HepG2 (cell line): ENCODE measurements at regions not wholly inside any gene's neighbourhood (a gene's known extent, or its start where the extent isn't known, plus 50 kb on each side); places are given as distances from the start of the nearest gene placed in this dataset.

Source experiments
- ATAC-seq: fragments of 200-7000 bp; cut with Tn5 transposase; 3 replicates; pipeline ENCODE4 v1.9.1; 2020; ENCODE audit warnings: mild to moderate bottlenecking, moderate library complexity
- BruUV-seq: library from RNA; stranded (reverse); fragments of 400-500 nt; replicated peaks from 2 replicates; lab custom pipeline; 2021; lab: Mats Ljungman, UMichigan
- CTCF ChIA-PET: fragments of 300-600 bp; formaldehyde crosslinking; extraction: SDS; loops from one replicate; lab custom pipeline; 2021; ENCODE audit warnings: low total read pairs, inconsistent platforms, low intra/inter-chr PET ratio; lab: Yijun Ruan, JAX
- POLR2A ChIA-PET: fragments of 350-600 bp; sonication (Branson Sonifier 250); formaldehyde crosslinking; loops from one replicate; lab custom pipeline; 2020; ENCODE audit warnings: antibody characterized with exemption, inconsistent platforms; lab: Yijun Ruan, JAX
- DNase-seq: peaks from one replicate; pipeline ENCODE4 v3.0.0-alpha.2; 2015; ENCODE audit warnings: low spot score
- FAIRE-seq: peaks from 3 replicates; lab custom pipeline; 2011; peaks lifted over from hg19 to GRCh38; lab: Jason Lieb, UNC
- H2AFZ ChIP-seq: one replicate; pipeline ENCODE4 v1.6.1; 2011; ENCODE audit warnings: low read length, inconsistent platforms
- H3K27ac ChIP-seq: fragments of 300-600 bp; 3 replicates; pipeline ENCODE4 v1.8.0; 2011; ENCODE audit warnings: mixed run types, mild to moderate bottlenecking, mixed read lengths, low read length, inconsistent platforms; ENCODE audit not compliant: insufficient read depth; ENCODE audit errors: extremely low read length
- H3K27me3 ChIP-seq, 2 experiments: fragments of 200-600 bp in 1 of 2; 2 replicates in 1 of 2; 3 replicates in 1 of 2; pipeline versions ENCODE4 v1.6.0 to v1.8.0; 2011; ENCODE audit warnings: low read length in 2 of 2, mild to moderate bottlenecking in 2 of 2, moderate library complexity in 2 of 2, inconsistent platforms in 1 of 2; ENCODE audit not compliant: insufficient read depth in 2 of 2, control insufficient read depth in 1 of 2
- H3K36me3 ChIP-seq, 2 experiments: fragments of 200-600 bp in 1 of 2; replicated peaks in 1 of 2; 2 replicates in 1 of 2; 3 replicates in 1 of 2; pipeline versions ENCODE4 v1.5.1 to v1.8.0; 2011; ENCODE audit warnings: low read length in 2 of 2, inconsistent platforms in 1 of 2; ENCODE audit not compliant: insufficient read depth in 2 of 2, control insufficient read depth in 1 of 2
- H3K4me1 ChIP-seq: 2 replicates; pipeline ENCODE4 v1.5.1; 2012; ENCODE audit warnings: low read length, inconsistent platforms; ENCODE audit not compliant: insufficient read depth
- H3K4me2 ChIP-seq: 2 replicates; pipeline ENCODE4 v1.6.0; 2011; ENCODE audit warnings: low read depth, low read length, inconsistent platforms
- H3K4me3 ChIP-seq, 3 experiments: fragments of 200-600 bp in 1 of 3; sonication (generic), shearing (Covaris generic) in 1 of 3; replicated peaks in 1 of 3; 2 replicates each; pipeline ENCODE4 v1.5.1; 2011 to 2016; ENCODE audit warnings: low read length in 3 of 3, inconsistent platforms in 2 of 3, low read depth in 2 of 3, mild to moderate bottlenecking in 2 of 3, control low read depth in 1 of 3, mixed read lengths in 1 of 3; ENCODE audit not compliant: insufficient read depth in 1 of 3
- H3K79me2 ChIP-seq: one replicate; pipeline ENCODE4 v1.6.1; 2011; ENCODE audit warnings: low read length, inconsistent platforms; ENCODE audit not compliant: insufficient read depth
- H3K9ac ChIP-seq: 2 replicates; pipeline ENCODE4 v1.6.0; 2011; ENCODE audit warnings: mild to moderate bottlenecking, low read depth, low read length, inconsistent platforms; ENCODE audit not compliant: insufficient read depth
- H3K9me3 ChIP-seq: 2 replicates; pipeline ENCODE4 v1.5.1; 2012; ENCODE audit warnings: mild to moderate bottlenecking, low read length
- H4K20me1 ChIP-seq: 2 replicates; pipeline ENCODE4 v1.6.0; 2011; ENCODE audit warnings: inconsistent platforms, mild to moderate bottlenecking, low read length, moderate library complexity; ENCODE audit not compliant: insufficient read depth
- NFRKB ChIP-seq: fragments of 450-650 bp; IDR thresholded peaks from 2 replicates; pipeline ENCODE4 v1.6.1; 2017
- ZNF660 ChIP-seq: sonication (generic); formaldehyde crosslinking; IDR thresholded peaks from 2 replicates; pipeline ENCODE4 v1.5.1; 2020; ENCODE audit warnings: mild to moderate bottlenecking, low read depth, missing genetic modification reagents, borderline replicate concordance
- WGBS: methylation state at CpG from one replicate; pipeline ENCODE4 v1.1.6; 2017; ENCODE audit warnings: low lambda C conversion rate; 5-methylcytosine and 5-hydroxymethylcytosine counted together
- in situ Hi-C: cut with HindIII; loops from 2 replicates; pipeline ENCODE4 v1.10.0; 2017; ENCODE audit warnings: low pct_unique_long_range_greater_than_20kb; ENCODE audit not compliant: extremely low pct_ligation_motif_present
- intact Hi-C: fragments of 100-400 bp; cut with micrococcal nuclease; formaldehyde crosslinking; loops from one replicate; pipeline ENCODE4 v1.10.0; 2022; ENCODE audit not compliant: unreplicated experiment
- TF ChIP-seq, protein P1 (sequence below): sonication (generic); formaldehyde crosslinking; IDR thresholded peaks from 2 replicates; pipeline ENCODE4 v1.4.0; 2020; ENCODE audit warnings: missing genetic modification reagents
- TF ChIP-seq, protein P2 (sequence below): sonication (generic); formaldehyde crosslinking; IDR thresholded peaks from 2 replicates; pipeline ENCODE4 v1.5.0; 2020; ENCODE audit warnings: missing genetic modification reagents, mild to moderate bottlenecking, borderline replicate concordance
- TF ChIP-seq, protein P3 (sequence below): sonication (generic); formaldehyde crosslinking; IDR thresholded peaks from one replicate; pipeline ENCODE4 v1.5.1; 2020; ENCODE audit warnings: mild to moderate bottlenecking, missing genetic modification reagents; ENCODE audit errors: not compliant biosample characterization
- TF ChIP-seq, protein P4 (sequence below): sonication (generic); formaldehyde crosslinking; IDR thresholded peaks from 2 replicates; pipeline ENCODE4 v1.9.0; 2021; ENCODE audit warnings: missing genetic modification reagents, mild to moderate bottlenecking, borderline replicate concordance

DNA sequence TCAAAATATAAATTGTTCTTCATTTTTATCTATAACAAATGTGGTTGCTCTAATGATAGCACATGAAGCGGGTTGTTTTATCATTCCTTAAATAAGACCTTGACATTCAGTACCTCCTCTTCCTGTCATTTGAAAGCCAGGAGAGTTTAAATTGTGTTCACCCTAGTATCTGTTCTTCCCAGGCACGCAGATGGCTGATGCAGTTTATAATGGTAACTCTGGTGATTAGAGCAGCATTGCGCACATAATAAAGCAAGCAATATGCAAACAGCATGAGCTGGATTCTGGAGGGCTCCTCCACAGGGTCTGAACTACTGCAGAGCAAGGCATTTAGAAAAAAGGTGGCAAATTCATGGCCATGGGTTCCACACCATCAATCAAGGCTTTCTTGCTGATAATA, 307.8 kb downstream of the ENC1 start:
- ChIA-PET POLR2A (no interaction called here), CTCF (no interaction called here)
- H3K4me3 ChIP-seq: no peak overlapping the region
- in situ Hi-C loops (no loop called here), intact Hi-C loops (no loop called here)
- H3K79me2 ChIP-seq: no peaks in the 10 kb centered on the region
- H3K9me3 ChIP-seq: no peaks in the 10 kb centered on the region
- H3K27ac ChIP-seq: no peak overlapping the region
- no TSS peak for BruUV-seq
- no peaks in the 10 kb centered on the region for H3K4me1 ChIP-seq
- H3K27me3 ChIP-seq: peaks cover 0 to 5% of the 10 kb centered on the region in 2 experiments; a peak in 2 of 5 replicates
- FAIRE-seq: no peak
- ATAC-seq: no peak
- no peaks in the 10 kb centered on the region for H4K20me1 ChIP-seq
- H3K4me2 ChIP-seq: no peak overlapping the region
- H3K36me3 ChIP-seq: no peaks in the 10 kb centered on the region
- DNase-seq: no peak
- H2AFZ ChIP-seq: no peak overlapping the region
- 62% methylated on average over 3 of the region's 3 CpGs for WGBS
- no peak overlapping the region for H3K9ac ChIP-seq
- TF ChIP-seq, protein P1, sequence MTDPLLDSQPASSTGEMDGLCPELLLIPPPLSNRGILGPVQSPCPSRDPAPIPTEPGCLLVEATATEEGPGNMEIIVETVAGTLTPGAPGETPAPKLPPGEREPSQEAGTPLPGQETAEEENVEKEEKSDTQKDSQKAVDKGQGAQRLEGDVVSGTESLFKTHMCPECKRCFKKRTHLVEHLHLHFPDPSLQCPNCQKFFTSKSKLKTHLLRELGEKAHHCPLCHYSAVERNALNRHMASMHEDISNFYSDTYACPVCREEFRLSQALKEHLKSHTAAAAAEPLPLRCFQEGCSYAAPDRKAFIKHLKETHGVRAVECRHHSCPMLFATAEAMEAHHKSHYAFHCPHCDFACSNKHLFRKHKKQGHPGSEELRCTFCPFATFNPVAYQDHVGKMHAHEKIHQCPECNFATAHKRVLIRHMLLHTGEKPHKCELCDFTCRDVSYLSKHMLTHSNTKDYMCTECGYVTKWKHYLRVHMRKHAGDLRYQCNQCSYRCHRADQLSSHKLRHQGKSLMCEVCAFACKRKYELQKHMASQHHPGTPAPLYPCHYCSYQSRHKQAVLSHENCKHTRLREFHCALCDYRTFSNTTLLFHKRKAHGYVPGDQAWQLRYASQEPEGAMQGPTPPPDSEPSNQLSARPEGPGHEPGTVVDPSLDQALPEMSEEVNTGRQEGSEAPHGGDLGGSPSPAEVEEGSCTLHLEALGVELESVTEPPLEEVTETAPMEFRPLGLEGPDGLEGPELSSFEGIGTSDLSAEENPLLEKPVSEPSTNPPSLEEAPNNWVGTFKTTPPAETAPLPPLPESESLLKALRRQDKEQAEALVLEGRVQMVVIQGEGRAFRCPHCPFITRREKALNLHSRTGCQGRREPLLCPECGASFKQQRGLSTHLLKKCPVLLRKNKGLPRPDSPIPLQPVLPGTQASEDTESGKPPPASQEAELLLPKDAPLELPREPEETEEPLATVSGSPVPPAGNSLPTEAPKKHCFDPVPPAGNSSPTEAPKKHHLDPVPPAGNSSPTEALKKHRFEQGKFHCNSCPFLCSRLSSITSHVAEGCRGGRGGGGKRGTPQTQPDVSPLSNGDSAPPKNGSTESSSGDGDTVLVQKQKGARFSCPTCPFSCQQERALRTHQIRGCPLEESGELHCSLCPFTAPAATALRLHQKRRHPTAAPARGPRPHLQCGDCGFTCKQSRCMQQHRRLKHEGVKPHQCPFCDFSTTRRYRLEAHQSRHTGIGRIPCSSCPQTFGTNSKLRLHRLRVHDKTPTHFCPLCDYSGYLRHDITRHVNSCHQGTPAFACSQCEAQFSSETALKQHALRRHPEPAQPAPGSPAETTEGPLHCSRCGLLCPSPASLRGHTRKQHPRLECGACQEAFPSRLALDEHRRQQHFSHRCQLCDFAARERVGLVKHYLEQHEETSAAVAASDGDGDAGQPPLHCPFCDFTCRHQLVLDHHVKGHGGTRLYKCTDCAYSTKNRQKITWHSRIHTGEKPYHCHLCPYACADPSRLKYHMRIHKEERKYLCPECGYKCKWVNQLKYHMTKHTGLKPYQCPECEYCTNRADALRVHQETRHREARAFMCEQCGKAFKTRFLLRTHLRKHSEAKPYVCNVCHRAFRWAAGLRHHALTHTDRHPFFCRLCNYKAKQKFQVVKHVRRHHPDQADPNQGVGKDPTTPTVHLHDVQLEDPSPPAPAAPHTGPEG: no peak
- TF ChIP-seq, protein P2, sequence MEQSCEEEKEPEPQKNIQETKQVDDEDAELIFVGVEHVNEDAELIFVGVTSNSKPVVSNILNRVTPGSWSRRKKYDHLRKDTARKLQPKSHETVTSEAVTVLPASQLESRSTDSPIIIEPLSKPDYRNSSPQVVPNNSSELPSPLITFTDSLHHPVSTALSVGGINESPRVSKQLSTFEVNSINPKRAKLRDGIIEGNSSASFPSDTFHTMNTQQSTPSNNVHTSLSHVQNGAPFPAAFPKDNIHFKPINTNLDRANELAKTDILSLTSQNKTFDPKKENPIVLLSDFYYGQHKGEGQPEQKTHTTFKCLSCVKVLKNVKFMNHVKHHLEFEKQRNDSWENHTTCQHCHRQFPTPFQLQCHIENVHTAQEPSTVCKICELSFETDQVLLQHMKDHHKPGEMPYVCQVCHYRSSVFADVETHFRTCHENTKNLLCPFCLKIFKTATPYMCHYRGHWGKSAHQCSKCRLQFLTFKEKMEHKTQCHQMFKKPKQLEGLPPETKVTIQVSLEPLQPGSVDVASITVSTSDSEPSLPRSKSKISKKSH (CRISPR knock-in tag): no peak
- TF ChIP-seq, protein P3, sequence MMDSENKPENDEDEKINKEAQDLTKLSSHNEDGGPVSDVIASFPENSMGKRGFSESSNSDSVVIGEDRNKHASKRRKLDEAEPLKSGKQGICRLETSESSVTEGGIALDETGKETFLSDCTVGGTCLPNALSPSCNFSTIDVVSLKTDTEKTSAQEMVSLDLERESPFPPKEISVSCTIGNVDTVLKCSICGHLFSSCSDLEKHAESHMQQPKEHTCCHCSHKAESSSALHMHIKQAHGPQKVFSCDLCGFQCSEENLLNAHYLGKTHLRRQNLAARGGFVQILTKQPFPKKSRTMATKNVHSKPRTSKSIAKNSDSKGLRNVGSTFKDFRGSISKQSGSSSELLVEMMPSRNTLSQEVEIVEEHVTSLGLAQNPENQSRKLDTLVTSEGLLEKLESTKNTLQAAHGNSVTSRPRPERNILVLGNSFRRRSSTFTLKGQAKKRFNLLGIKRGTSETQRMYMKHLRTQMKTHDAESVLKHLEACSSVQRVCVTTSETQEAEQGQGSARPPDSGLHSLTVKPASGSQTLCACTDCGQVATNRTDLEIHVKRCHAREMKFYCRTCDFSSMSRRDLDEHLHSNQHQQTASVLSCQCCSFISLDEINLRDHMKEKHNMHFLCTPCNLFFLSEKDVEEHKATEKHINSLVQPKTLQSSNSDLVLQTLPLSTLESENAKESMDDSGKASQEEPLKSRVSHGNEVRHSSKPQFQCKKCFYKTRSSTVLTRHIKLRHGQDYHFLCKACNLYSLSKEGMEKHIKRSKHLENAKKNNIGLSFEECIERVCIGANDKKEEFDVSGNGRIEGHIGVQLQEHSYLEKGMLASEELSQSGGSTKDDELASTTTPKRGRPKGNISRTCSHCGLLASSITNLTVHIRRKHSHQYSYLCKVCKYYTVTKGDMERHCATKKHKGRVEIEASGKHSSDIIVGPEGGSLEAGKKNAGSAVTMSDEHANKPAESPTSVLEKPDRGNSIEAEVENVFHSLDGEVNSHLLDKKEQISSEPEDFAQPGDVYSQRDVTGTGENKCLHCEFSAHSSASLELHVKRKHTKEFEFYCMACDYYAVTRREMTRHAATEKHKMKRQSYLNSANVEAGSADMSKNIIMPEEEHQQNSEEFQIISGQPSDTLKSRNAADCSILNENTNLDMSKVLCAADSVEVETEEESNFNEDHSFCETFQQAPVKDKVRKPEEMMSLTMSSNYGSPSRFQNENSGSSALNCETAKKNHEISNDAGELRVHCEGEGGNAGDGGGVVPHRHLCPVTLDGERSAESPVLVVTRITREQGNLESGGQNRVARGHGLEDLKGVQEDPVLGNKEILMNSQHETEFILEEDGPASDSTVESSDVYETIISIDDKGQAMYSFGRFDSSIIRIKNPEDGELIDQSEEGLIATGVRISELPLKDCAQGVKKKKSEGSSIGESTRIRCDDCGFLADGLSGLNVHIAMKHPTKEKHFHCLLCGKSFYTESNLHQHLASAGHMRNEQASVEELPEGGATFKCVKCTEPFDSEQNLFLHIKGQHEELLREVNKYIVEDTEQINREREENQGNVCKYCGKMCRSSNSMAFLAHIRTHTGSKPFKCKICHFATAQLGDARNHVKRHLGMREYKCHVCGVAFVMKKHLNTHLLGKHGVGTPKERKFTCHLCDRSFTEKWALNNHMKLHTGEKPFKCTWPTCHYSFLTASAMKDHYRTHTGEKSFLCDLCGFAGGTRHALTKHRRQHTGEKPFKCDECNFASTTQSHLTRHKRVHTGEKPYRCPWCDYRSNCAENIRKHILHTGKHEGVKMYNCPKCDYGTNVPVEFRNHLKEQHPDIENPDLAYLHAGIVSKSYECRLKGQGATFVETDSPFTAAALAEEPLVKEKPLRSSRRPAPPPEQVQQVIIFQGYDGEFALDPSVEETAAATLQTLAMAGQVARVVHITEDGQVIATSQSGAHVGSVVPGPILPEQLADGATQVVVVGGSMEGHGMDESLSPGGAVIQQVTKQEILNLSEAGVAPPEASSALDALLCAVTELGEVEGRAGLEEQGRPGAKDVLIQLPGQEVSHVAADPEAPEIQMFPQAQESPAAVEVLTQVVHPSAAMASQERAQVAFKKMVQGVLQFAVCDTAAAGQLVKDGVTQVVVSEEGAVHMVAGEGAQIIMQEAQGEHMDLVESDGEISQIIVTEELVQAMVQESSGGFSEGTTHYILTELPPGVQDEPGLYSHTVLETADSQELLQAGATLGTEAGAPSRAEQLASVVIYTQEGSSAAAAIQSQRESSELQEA (CRISPR knock-in tag): no peak
- no peak for TF ChIP-seq NFRKB
- TF ChIP-seq, protein P4, sequence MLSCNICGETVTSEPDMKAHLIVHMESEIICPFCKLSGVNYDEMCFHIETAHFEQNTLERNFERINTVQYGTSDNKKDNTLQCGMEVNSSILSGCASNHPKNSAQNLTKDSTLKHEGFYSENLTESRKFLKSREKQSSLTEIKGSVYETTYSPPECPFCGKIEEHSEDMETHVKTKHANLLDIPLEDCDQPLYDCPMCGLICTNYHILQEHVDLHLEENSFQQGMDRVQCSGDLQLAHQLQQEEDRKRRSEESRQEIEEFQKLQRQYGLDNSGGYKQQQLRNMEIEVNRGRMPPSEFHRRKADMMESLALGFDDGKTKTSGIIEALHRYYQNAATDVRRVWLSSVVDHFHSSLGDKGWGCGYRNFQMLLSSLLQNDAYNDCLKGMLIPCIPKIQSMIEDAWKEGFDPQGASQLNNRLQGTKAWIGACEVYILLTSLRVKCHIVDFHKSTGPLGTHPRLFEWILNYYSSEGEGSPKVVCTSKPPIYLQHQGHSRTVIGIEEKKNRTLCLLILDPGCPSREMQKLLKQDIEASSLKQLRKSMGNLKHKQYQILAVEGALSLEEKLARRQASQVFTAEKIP: no peak
- no peak for TF ChIP-seq ZNF660 (CRISPR knock-in tag)
